DOHH2 (cell line): ENCODE measurements at regions not wholly inside any gene's neighbourhood (a gene's known extent, or its start where the extent isn't known, plus 50 kb on each side); places are given as distances from the start of the nearest gene placed in this dataset.

Source experiments
- H3F3A ChIP-seq: fragments of 200-600 bp; sonication (generic), shearing (Covaris generic); 2 replicates; pipeline ENCODE4 v1.6.0; 2016; ENCODE audit warnings: antibody characterized with exemption, mild to moderate bottlenecking; ENCODE audit not compliant: control insufficient read depth, insufficient read depth
- H3K27ac ChIP-seq: fragments of 200-600 bp; sonication (generic); 2 replicates; pipeline ENCODE4 v1.5.1; 2014; ENCODE audit warnings: low read depth, mild to moderate bottlenecking, low read length, moderate library complexity
- H3K27me3 ChIP-seq: fragments of 200-600 bp; sonication (generic); 2 replicates; pipeline ENCODE4 v1.6.1; 2014; ENCODE audit warnings: mild to moderate bottlenecking, low read length, mixed read lengths; ENCODE audit not compliant: control insufficient read depth
- H3K36me3 ChIP-seq: fragments of 200-600 bp; sonication (generic); 2 replicates; pipeline ENCODE4 v1.6.1; 2014; ENCODE audit warnings: mild to moderate bottlenecking, low read length, moderate library complexity, mixed read lengths; ENCODE audit not compliant: control insufficient read depth
- H3K4me1 ChIP-seq: fragments of 200-600 bp; sonication (generic); 2 replicates; pipeline ENCODE4 v1.6.1; 2014; ENCODE audit warnings: mild to moderate bottlenecking, low read length, mixed read lengths; ENCODE audit not compliant: control insufficient read depth
- H3K4me2 ChIP-seq: fragments of 200-600 bp; sonication (generic); 2 replicates; pipeline ENCODE4 v1.6.0; 2014; ENCODE audit warnings: mild to moderate bottlenecking, low read length, moderate library complexity
- H3K4me3 ChIP-seq: fragments of 200-600 bp; sonication (generic); 2 replicates; pipeline ENCODE4 v1.5.1; 2014; ENCODE audit warnings: mild to moderate bottlenecking, low read length, mixed read lengths
- H3K79me2 ChIP-seq: fragments of 200-600 bp; sonication (generic); 2 replicates; pipeline ENCODE4 v1.6.1; 2014; ENCODE audit warnings: mild to moderate bottlenecking, low read length, mixed read lengths; ENCODE audit not compliant: control insufficient read depth
- H3K9me2 ChIP-seq: fragments of 200-600 bp; sonication (generic); replicated peaks from 2 replicates; pipeline ENCODE4 v1.6.1; 2014; ENCODE audit warnings: mild to moderate bottlenecking, low read length, mixed read lengths; ENCODE audit not compliant: control insufficient read depth
- H3K9me3 ChIP-seq: fragments of 200-600 bp; sonication (generic); 2 replicates; pipeline ENCODE4 v1.6.1; 2014; ENCODE audit warnings: antibody characterized with exemption, low read length, mixed read lengths; ENCODE audit not compliant: control insufficient read depth, insufficient read depth
- H4K20me1 ChIP-seq: fragments of 200-600 bp; sonication (generic); 2 replicates; pipeline ENCODE4 v1.6.0; 2014; ENCODE audit warnings: low read depth, mild to moderate bottlenecking, antibody characterized with exemption, low read length, moderate library complexity; ENCODE audit not compliant: control insufficient read depth, insufficient read depth
- EZH2phosphoT487 ChIP-seq: fragments of 200-600 bp; sonication (generic); IDR thresholded peaks from 2 replicates; pipeline ENCODE4 v1.6.1; 2017; ENCODE audit warnings: borderline replicate concordance, mild to moderate bottlenecking, antibody characterized with exemption, low read length, moderate library complexity, mixed read lengths
- TF ChIP-seq, protein P1 (sequence below): fragments of 200-600 bp; sonication (generic); IDR thresholded peaks from one replicate; pipeline ENCODE4 v1.5.1; 2014; ENCODE audit warnings: antibody characterized with exemption, mild to moderate bottlenecking, low read depth, low read length; ENCODE audit not compliant: poor library complexity, severe bottlenecking

GRCh38 chr20:16220826-16221225, 352.4 kb downstream of the KIF16B start:
- Histone ChIP-seq H3K79me2 (no peaks in the 10 kb centered on the region), H3K27ac (no peak overlapping the region), H3K36me3 (no peaks in the 10 kb centered on the region), H3K9me2 (no peaks in the 10 kb centered on the region), H3K4me3 (no peak overlapping the region), H3K4me1 (no peaks in the 10 kb centered on the region), H3K4me2 (no peak overlapping the region), H3K27me3 (no peaks in the 10 kb centered on the region), H3F3A (no peaks in the 10 kb centered on the region), H4K20me1 (no peaks in the 10 kb centered on the region), H3K9me3 (no peaks in the 10 kb centered on the region)
- TF ChIP-seq EZH2phosphoT487: no peak
- TF ChIP-seq, protein P1, sequence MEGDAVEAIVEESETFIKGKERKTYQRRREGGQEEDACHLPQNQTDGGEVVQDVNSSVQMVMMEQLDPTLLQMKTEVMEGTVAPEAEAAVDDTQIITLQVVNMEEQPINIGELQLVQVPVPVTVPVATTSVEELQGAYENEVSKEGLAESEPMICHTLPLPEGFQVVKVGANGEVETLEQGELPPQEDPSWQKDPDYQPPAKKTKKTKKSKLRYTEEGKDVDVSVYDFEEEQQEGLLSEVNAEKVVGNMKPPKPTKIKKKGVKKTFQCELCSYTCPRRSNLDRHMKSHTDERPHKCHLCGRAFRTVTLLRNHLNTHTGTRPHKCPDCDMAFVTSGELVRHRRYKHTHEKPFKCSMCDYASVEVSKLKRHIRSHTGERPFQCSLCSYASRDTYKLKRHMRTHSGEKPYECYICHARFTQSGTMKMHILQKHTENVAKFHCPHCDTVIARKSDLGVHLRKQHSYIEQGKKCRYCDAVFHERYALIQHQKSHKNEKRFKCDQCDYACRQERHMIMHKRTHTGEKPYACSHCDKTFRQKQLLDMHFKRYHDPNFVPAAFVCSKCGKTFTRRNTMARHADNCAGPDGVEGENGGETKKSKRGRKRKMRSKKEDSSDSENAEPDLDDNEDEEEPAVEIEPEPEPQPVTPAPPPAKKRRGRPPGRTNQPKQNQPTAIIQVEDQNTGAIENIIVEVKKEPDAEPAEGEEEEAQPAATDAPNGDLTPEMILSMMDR: no peak

DNA sequence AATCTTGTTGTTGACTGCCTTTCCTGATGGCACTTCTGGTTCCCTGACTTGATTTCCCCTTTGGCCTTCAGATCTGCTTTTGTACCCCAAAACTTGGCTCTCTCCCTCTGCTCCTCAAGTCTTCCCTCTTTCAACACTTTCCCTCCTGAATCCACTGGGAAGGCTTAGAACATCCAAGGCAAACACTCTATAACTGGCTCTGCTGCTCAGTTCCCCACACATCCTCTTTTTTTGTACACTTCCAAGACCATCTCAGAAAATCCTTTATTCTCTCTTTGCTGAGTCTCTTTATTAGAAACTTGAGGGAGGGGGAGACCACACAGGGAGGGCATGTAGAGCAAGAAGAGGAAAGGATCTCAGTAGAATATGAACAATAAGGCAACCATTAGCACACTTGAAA, 354.1 kb downstream of the KIF16B start:
- H3K27ac ChIP-seq: no peak overlapping the region
- TF ChIP-seq EZH2phosphoT487: no peak
- TF ChIP-seq, protein P1: no peak
- no peaks in the 10 kb centered on the region for H3K9me2 ChIP-seq
- H3K9me3 ChIP-seq: no peaks in the 10 kb centered on the region
- H3K36me3 ChIP-seq: no peaks in the 10 kb centered on the region
- no peaks in the 10 kb centered on the region for H3K4me1 ChIP-seq
- H3K79me2 ChIP-seq: no peaks in the 10 kb centered on the region
- H3F3A ChIP-seq: no peaks in the 10 kb centered on the region
- H4K20me1 ChIP-seq: no peaks in the 10 kb centered on the region
- no peak overlapping the region for H3K4me2 ChIP-seq
- H3K27me3 ChIP-seq: no peaks in the 10 kb centered on the region
- H3K4me3 ChIP-seq: no peak overlapping the region

- Histone ChIP-seq H3K36me3 (no peaks in the 10 kb centered on the region), H3K4me3 (no peak overlapping the region), H3K4me2 (no peak overlapping the region), H3K27me3 (no peaks in the 10 kb centered on the region), H3K79me2 (no peaks in the 10 kb centered on the region), H3K9me2 (no peaks in the 10 kb centered on the region), H3K4me1 (0 out of 2 replicates have a peak, but pooled peaks cover 3% of the 10 kb centered on the region), H3K9me3 (no peaks in the 10 kb centered on the region), H3F3A (no peaks in the 10 kb centered on the region), H3K27ac (no peak overlapping the region), H4K20me1 (no peaks in the 10 kb centered on the region)
- TF ChIP-seq, protein P1: no peak
- TF ChIP-seq EZH2phosphoT487: no peak
Measured at GRCh38 chr20:16216914-16217230, 356.4 kb downstream of the KIF16B start.
